GM21737 (cell line): ENCODE measurements at regions not wholly inside any gene's neighbourhood (a gene's known extent, or its start where the extent isn't known, plus 50 kb on each side); places are given as distances from the start of the nearest gene placed in this dataset.

Experiments
- ATAC-seq: cut with Tn5 transposase; IDR thresholded peaks from one replicate; pipeline ENCODE4 v1.9.1; 2021; ENCODE audit warnings: mild to moderate bottlenecking, moderate library complexity; ENCODE audit not compliant: unreplicated experiment

GRCh38 chr11:29959488-29959887 lies 57.3 kb downstream of the KCNA4 start:
- ATAC-seq, result no peak

GRCh38 chr11:29957431-29957830 lies 59.4 kb downstream of the KCNA4 start:
- ATAC-seq, result no peak

- no peak for ATAC-seq
These were observed 60.7 kb downstream of the KCNA4 start for GRCh38 chr11:29956076-29956556.

- no peak for ATAC-seq
These were observed 73.5 kb downstream of the KCNA4 start for GRCh38 chr11:29943347-29943746.

- no peak for ATAC-seq
These were observed 79.3 kb downstream of the KCNA4 start for GRCh38 chr11:29937526-29937925.

- no peak for ATAC-seq
These were observed 82.7 kb downstream of the KCNA4 start for GRCh38 chr11:29934115-29934638.

- no peak for ATAC-seq
These were observed 100.8 kb downstream of the KCNA4 start for GRCh38 chr11:29916040-29916439.

- no peak for ATAC-seq
These were observed 102.5 kb downstream of the KCNA4 start for GRCh38 chr11:29914203-29914930.

GRCh38 chr11:29913352-29913751 lies 103.5 kb downstream of the KCNA4 start:
- no peak for ATAC-seq

- no peak for ATAC-seq
These were observed 116.4 kb downstream of the KCNA4 start for GRCh38 chr11:29900382-29900781.

GRCh38 chr11:29879560-29879959 lies 137.3 kb downstream of the KCNA4 start:
- ATAC-seq, result no peak

GRCh38 chr11:29876192-29876591 lies 140.6 kb downstream of the KCNA4 start:
- ATAC-seq, result no peak

GRCh38 chr11:29847219-29847618 lies 169.6 kb downstream of the KCNA4 start:
- ATAC-seq, result no peak

- ATAC-seq, result no peak
These were observed 172.0 kb downstream of the KCNA4 start for GRCh38 chr11:29844701-29845379.

- ATAC-seq, result no peak
These were observed 172.8 kb downstream of the KCNA4 start for GRCh38 chr11:29844031-29844430.

- no peak for ATAC-seq
These were observed 174.8 kb downstream of the KCNA4 start for GRCh38 chr11:29842061-29842460.

GRCh38 chr11:29826878-29827277 lies 190.0 kb downstream of the KCNA4 start:
- no peak for ATAC-seq

GRCh38 chr11:29816359-29816758 lies 200.5 kb downstream of the KCNA4 start:
- no peak for ATAC-seq

GRCh38 chr11:29809121-29809520 lies 207.7 kb downstream of the KCNA4 start:
- ATAC-seq, result no peak

- ATAC-seq, result no peak
These were observed 214.3 kb downstream of the KCNA4 start for GRCh38 chr11:29802522-29802921.

GRCh38 chr11:29801561-29801960 lies 215.3 kb downstream of the KCNA4 start:
- no peak for ATAC-seq

GRCh38 chr11:29786092-29786491 lies 230.7 kb downstream of the KCNA4 start:
- ATAC-seq, result no peak
